ENCODE measurements at regions not wholly inside any gene's neighbourhood (a gene's known extent, or its start where the extent isn't known, plus 50 kb on each side); places are given as distances from the start of the nearest gene placed in this dataset.

- Histone ChIP-seq H3K27me3 (no peaks in the 10 kb centered on the region), H3K4me1 (no peaks in the 10 kb centered on the region), H3K27ac (no peak overlapping the region), H3K9me3 (no peaks in the 10 kb centered on the region), H3K36me3 (replicated peaks in 1 of 2; ENCODE audit: insufficient read depth in 1 of 2, low read depth in 2 of 2) (no peaks in the 10 kb centered on the region), H3K4me3 (no peak overlapping the region)
- no peak for TF ChIP-seq POLR2A (IDR thresholded peaks at IDR 0.05)
- TF ChIP-seq, protein P1, sequence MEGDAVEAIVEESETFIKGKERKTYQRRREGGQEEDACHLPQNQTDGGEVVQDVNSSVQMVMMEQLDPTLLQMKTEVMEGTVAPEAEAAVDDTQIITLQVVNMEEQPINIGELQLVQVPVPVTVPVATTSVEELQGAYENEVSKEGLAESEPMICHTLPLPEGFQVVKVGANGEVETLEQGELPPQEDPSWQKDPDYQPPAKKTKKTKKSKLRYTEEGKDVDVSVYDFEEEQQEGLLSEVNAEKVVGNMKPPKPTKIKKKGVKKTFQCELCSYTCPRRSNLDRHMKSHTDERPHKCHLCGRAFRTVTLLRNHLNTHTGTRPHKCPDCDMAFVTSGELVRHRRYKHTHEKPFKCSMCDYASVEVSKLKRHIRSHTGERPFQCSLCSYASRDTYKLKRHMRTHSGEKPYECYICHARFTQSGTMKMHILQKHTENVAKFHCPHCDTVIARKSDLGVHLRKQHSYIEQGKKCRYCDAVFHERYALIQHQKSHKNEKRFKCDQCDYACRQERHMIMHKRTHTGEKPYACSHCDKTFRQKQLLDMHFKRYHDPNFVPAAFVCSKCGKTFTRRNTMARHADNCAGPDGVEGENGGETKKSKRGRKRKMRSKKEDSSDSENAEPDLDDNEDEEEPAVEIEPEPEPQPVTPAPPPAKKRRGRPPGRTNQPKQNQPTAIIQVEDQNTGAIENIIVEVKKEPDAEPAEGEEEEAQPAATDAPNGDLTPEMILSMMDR (IDR thresholded peaks at IDR 0.05): no peak
- intact Hi-C loops (cut with DNase I): no loop called here
- WGBS, 2 donors: 51 to 53% methylated on average over 4 of the region's 4 CpGs
- no peak for DNase-seq
- ATAC-seq: no peak
Measured at GRCh38 chr2:18401471-18401870, 159.0 kb downstream of the RDH14 start.

DNA sequence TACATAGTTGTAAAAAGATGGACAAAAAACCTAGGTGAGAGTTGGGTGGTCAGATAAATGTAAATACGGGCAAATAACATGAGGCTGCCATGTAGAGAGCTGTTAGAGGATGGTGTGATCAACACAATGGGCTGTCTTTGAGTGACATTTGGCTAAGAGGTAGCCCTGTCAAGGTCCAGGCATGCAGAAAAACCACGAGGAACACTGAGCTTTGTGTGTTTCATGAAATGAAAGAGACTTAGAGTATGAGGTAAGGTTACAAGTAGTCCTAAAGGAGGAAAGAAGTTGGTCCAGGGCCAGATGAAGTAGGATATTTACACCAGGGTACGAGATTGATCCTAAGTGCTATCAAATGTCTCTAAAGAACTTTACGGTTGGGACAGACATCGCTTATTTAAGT is 160.9 kb downstream of the RDH14 start:
- H3K27ac ChIP-seq: no peak overlapping the region
- H3K9me3 ChIP-seq: no peaks in the 10 kb centered on the region
- H3K4me1 ChIP-seq: no peaks in the 10 kb centered on the region
- 74 to 75% methylated on average over 5 of the region's 5 CpGs for WGBS, 2 donors
- no peaks in the 10 kb centered on the region for H3K36me3 ChIP-seq (replicated peaks in 1 of 2; ENCODE audit: insufficient read depth in 1 of 2, low read depth in 2 of 2)
- H3K27me3 ChIP-seq: no peaks in the 10 kb centered on the region
- no peak overlapping the region for H3K4me3 ChIP-seq
- ATAC-seq (no peak), DNase-seq (no peak)
- intact Hi-C loops (cut with DNase I): no loop called here
- TF ChIP-seq, protein P1 (IDR thresholded peaks at IDR 0.05): no peak
- TF ChIP-seq POLR2A (IDR thresholded peaks at IDR 0.05): no peak

- Histone ChIP-seq H3K4me3 (no peak overlapping the region), H3K27ac (no peak overlapping the region), H3K9me3 (no peaks in the 10 kb centered on the region), H3K36me3 (replicated peaks in 1 of 2; ENCODE audit: insufficient read depth in 1 of 2, low read depth in 2 of 2) (no peaks in the 10 kb centered on the region), H3K27me3 (no peaks in the 10 kb centered on the region), H3K4me1 (no peaks in the 10 kb centered on the region)
- no peak for ATAC-seq
- 76 to 100% methylated on average over 1 of the region's 1 CpG for WGBS, 2 donors
- no peak for DNase-seq
- intact Hi-C loops (cut with DNase I): no loop called here
- no peak for TF ChIP-seq POLR2A (IDR thresholded peaks at IDR 0.05)
- TF ChIP-seq, protein P1 (IDR thresholded peaks at IDR 0.05): no peak
Measured at GRCh38 chr2:18398833-18399232, 161.6 kb downstream of the RDH14 start.

DNA sequence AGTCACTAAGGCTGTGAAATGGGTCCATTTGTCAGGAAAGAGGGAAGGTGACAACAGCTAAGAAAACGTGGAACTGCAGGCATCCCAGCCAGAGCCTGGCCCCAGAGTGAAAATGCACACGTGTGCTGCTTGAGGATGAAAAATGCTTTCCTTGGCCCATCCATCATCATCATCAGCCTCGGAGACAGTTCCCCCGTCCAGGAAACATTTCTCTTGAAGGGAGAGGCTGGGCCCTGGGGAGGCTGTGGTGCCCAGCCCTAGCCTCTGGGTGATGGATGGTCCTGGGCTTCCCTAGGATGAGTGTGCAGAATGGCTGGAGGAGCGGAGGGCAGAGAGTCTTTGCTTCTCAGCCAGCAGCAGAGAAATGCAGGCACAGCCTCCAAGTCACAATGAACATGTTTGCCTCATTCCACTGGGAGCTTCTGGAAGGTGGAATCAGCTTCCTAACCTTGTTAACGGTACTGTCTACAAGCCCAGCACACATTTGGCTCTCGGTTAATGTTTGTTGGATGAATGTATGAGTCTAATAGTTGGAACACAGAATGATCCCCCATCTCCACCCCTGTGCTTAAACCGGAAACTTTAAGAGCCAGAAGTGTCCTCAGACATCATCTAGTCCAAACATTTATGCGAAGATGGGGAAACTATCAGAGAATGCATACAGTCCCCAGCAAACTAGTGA is 164.0 kb downstream of the RDH14 start:
- no peak for DNase-seq
- Histone ChIP-seq H3K36me3 (replicated peaks in 1 of 2; ENCODE audit: insufficient read depth in 1 of 2, low read depth in 2 of 2) (no peaks in the 10 kb centered on the region), H3K27ac (no peak overlapping the region), H3K4me1 (no peaks in the 10 kb centered on the region), H3K4me3 (no peak overlapping the region), H3K27me3 (no peaks in the 10 kb centered on the region), H3K9me3 (no peaks in the 10 kb centered on the region)
- intact Hi-C loops (cut with DNase I): no loop called here
- TF ChIP-seq, protein P1 (IDR thresholded peaks at IDR 0.05): no peak
- TF ChIP-seq POLR2A (IDR thresholded peaks at IDR 0.05): no peak
- WGBS, 2 donors: 41 to 64% methylated on average over 9 of the region's 9 CpGs
- ATAC-seq: no peak

- H3K4me3 ChIP-seq: no peak overlapping the region
- H3K9me3 ChIP-seq: no peaks in the 10 kb centered on the region
- no peak for ATAC-seq
- 77 to 78% methylated on average over 5 of the region's 5 CpGs for WGBS, 2 donors
- DNase-seq: no peak
- no peaks in the 10 kb centered on the region for H3K36me3 ChIP-seq (replicated peaks in 1 of 2; ENCODE audit: insufficient read depth in 1 of 2, low read depth in 2 of 2)
- no peak overlapping the region for H3K27ac ChIP-seq
- H3K27me3 ChIP-seq: no peaks in the 10 kb centered on the region
- intact Hi-C loops (cut with DNase I): no loop called here
- no peak for TF ChIP-seq POLR2A (IDR thresholded peaks at IDR 0.05)
- TF ChIP-seq, protein P1 (IDR thresholded peaks at IDR 0.05): no peak
- H3K4me1 ChIP-seq: no peaks in the 10 kb centered on the region
Measured at GRCh38 chr2:18395555-18395954, 164.9 kb downstream of the RDH14 start.
